ENCODE measurements at regions not wholly inside any gene's neighbourhood (a gene's known extent, or its start where the extent isn't known, plus 50 kb on each side); places are given as distances from the start of the nearest gene placed in this dataset.

GRCh38 chr2:146239392-146240135 is 1605.3 kb upstream of the ACVR2A start:
- no peak for DNase-seq

GRCh38 chr2:146238254-146238966 is 1606.4 kb upstream of the ACVR2A start:
- no peak for DNase-seq

GRCh38 chr2:146235158-146235557 is 1609.7 kb upstream of the ACVR2A start:
- DNase-seq = no peak

GRCh38 chr2:146229508-146230155 is 1615.2 kb upstream of the ACVR2A start:
- no peak for DNase-seq

GRCh38 chr2:146228466-146229058 is 1616.3 kb upstream of the ACVR2A start:
- no peak for DNase-seq

- DNase-seq = no peak
These were observed 1616.8 kb upstream of the ACVR2A start for GRCh38 chr2:146228020-146228393.

GRCh38 chr2:146227152-146228019 is 1617.4 kb upstream of the ACVR2A start:
- no peak for DNase-seq

- no peak for DNase-seq
These were observed 1618.8 kb upstream of the ACVR2A start for GRCh38 chr2:146226077-146226476.

- DNase-seq = no peak
These were observed 1623.0 kb upstream of the ACVR2A start for GRCh38 chr2:146221826-146222225.

GRCh38 chr2:146220957-146221356 is 1623.9 kb upstream of the ACVR2A start:
- DNase-seq = no peak

- DNase-seq = no peak
These were observed 1630.4 kb upstream of the ACVR2A start for GRCh38 chr2:146214394-146214929.

- no peak for DNase-seq
These were observed 1631.2 kb upstream of the ACVR2A start for GRCh38 chr2:146213674-146214073.

GRCh38 chr2:146212602-146213001 is 1632.2 kb upstream of the ACVR2A start:
- DNase-seq = no peak

- DNase-seq = no peak
These were observed 1635.0 kb upstream of the ACVR2A start for GRCh38 chr2:146209842-146210275.

- DNase-seq = no peak
These were observed 1636.9 kb upstream of the ACVR2A start for GRCh38 chr2:146207901-146208300.

GRCh38 chr2:146207417-146207816 is 1637.4 kb upstream of the ACVR2A start:
- DNase-seq = no peak

GRCh38 chr2:146203064-146203624 is 1641.7 kb upstream of the ACVR2A start:
- DNase-seq = no peak

GRCh38 chr2:146193619-146194018 is 1651.2 kb upstream of the ACVR2A start:
- DNase-seq = no peak

GRCh38 chr2:146189541-146189940 is 1655.3 kb upstream of the ACVR2A start:
- no peak for DNase-seq

- no peak for DNase-seq
These were observed 1654.0 kb upstream of the ZEB2 start for GRCh38 chr2:146173934-146174333.

GRCh38 chr2:146161256-146161882 is 1641.5 kb upstream of the ZEB2 start:
- DNase-seq = no peak
